ENCODE measurements at regions not wholly inside any gene's neighbourhood (a gene's known extent, or its start where the extent isn't known, plus 50 kb on each side); places are given as distances from the start of the nearest gene placed in this dataset.

DNA sequence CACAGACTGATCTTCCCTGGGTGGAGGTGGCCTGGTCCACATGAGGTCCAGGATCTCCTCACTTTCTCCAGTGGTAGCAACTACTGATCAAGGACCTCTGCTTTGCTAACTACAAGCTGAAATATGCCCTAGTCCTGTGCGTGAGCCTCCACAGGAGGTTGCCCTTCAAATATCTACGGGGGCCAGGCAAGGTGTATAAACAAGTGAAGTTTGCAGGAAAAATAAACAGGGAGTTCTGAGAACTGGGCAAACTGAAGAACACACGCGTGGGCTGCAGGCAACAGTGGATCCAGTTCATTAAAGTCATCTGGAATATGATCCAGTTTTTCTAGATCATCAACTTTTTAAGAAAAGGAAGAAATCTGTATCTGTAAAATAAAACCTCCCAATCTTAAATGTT, 167.5 kb upstream of the NR3C1 start:
- no peak for TF ChIP-seq POLR2A (IDR thresholded peaks at IDR 0.05)
- TF ChIP-seq POLR2AphosphoS5 (IDR thresholded peaks at IDR 0.05) = no peak
- TF ChIP-seq, protein P1, sequence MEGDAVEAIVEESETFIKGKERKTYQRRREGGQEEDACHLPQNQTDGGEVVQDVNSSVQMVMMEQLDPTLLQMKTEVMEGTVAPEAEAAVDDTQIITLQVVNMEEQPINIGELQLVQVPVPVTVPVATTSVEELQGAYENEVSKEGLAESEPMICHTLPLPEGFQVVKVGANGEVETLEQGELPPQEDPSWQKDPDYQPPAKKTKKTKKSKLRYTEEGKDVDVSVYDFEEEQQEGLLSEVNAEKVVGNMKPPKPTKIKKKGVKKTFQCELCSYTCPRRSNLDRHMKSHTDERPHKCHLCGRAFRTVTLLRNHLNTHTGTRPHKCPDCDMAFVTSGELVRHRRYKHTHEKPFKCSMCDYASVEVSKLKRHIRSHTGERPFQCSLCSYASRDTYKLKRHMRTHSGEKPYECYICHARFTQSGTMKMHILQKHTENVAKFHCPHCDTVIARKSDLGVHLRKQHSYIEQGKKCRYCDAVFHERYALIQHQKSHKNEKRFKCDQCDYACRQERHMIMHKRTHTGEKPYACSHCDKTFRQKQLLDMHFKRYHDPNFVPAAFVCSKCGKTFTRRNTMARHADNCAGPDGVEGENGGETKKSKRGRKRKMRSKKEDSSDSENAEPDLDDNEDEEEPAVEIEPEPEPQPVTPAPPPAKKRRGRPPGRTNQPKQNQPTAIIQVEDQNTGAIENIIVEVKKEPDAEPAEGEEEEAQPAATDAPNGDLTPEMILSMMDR (IDR thresholded peaks at IDR 0.05 in 8 of 11, conservative IDR thresholded peaks at IDR 0.05 in 3 of 11) = no peak

Measured in spleen (tissue), 7 donors.